ENCODE measurements at regions not wholly inside any gene's neighbourhood (a gene's known extent, or its start where the extent isn't known, plus 50 kb on each side); places are given as distances from the start of the nearest gene placed in this dataset.
"Not testable (repeated sequence)": the region's sequence is repeated elsewhere in the genome, so short reads cannot be mapped to it uniquely, and the experiment has no call there.

DNA sequence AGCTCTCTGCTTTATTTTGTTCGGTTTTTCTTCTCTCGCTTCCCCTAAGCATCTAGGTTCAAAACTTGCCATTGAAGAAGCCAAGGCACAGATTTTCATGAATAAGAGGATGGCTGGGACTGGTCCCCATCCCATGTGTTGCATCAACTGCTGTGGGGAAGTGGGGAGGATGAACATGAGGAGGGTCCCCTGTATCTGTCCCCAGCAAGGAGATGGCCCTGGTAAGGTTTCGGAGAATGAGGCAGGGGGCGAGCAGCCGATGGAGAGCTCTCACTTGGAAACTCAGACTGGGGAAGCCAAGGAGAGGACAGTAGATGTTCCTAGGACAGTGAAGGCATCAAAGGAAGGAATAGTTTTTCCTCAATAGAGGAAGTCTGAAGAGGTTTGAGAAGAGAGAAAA, 142.0 kb upstream of the ATP2B2 start:
- in situ Hi-C loops (cut with HindIII; ENCODE audit: low sequenced_read_pairs): no loop called here
- TF ChIP-seq CTCF (IDR thresholded peaks at IDR 0.05; ENCODE audit: low read depth, low read length): no peak
- DNase-seq (ENCODE audit: low read depth, low spot score): no peak
- H3K4me3 ChIP-seq (ENCODE audit: low read depth, low read length): no peak overlapping the region

GRCh38 chr3:10648181-10648580, 142.8 kb upstream of the ATP2B2 start:
- in situ Hi-C loops (cut with HindIII; ENCODE audit: low sequenced_read_pairs): no loop called here
- TF ChIP-seq CTCF (IDR thresholded peaks at IDR 0.05; ENCODE audit: low read depth, low read length): no peak
- no peak for DNase-seq (ENCODE audit: low read depth, low spot score)
- H3K4me3 ChIP-seq (ENCODE audit: low read depth, low read length): no peak overlapping the region

DNA sequence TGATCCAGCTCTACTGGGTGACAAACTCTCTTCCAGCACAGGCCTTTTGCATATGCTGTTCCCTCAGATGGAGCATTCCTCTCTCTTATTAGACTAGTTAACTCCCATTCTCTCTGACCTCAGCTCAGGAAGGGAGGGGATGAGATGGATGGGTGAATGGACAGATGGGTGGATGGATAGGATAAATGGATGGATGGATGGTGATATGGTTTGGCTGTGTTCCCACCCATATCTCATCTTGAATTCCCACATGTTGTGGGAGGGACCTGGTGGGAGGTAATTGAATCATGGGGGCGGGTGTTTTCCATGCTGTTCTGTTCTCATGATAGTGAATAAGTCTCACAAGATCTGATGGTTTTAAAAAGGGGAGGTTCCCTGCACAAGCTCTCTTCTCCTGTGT, 144.1 kb upstream of the ATP2B2 start:
- DNase-seq (ENCODE audit: low read depth, low spot score); H3K4me3 ChIP-seq (ENCODE audit: low read depth, low read length); in situ Hi-C loops (cut with HindIII; ENCODE audit: low sequenced_read_pairs): not testable (repeated sequence)

DNA sequence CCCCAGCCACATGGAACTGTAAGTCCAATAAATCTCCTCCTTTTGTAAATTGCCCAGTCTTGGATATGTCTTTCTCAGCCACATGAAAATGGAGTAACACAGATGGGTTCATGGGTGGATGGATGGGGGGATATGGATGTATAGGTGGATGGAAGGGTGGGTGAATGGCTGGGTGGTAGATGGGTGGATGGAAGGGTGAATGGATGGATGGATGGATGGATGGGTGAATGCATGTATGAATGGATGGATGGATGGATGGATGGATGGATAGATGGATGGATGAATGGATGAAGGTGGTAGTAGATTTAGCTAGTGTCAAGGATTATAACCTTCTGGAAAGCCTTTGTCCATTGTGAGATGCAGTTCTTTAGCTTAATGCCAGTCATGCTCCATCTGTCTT, 146.1 kb upstream of the ATP2B2 start:
- no peak overlapping the region for H3K4me3 ChIP-seq (ENCODE audit: low read depth, low read length)
- no peak for TF ChIP-seq CTCF (IDR thresholded peaks at IDR 0.05; ENCODE audit: low read depth, low read length)
- in situ Hi-C loops (cut with HindIII; ENCODE audit: low sequenced_read_pairs): no loop called here
- DNase-seq (ENCODE audit: low read depth, low spot score): no peak

DNA sequence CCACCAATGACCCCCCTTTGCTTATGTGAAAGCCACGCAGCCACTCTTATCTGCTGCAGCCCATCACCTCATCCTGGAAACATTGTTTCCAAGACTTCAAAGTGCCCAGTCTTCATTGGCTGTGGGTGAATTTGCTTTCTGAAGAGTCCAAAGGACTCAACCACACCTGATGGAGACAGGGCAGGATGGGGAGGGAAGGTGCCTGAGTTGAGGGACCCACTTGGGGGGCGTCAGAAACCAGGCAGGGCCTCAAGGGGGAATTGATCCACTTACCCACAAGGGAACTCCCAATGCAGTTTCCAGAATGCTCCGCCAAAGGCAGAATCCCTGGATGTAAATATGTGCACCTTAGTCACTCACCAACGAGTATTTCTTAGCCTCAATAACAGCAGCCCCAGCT, 147.9 kb upstream of the ATP2B2 start:
- no peak for TF ChIP-seq CTCF (IDR thresholded peaks at IDR 0.05; ENCODE audit: low read depth, low read length)
- H3K4me3 ChIP-seq (ENCODE audit: low read depth, low read length): no peak overlapping the region
- in situ Hi-C loops (cut with HindIII; ENCODE audit: low sequenced_read_pairs): no loop called here
- no peak for DNase-seq (ENCODE audit: low read depth, low spot score)

DNA sequence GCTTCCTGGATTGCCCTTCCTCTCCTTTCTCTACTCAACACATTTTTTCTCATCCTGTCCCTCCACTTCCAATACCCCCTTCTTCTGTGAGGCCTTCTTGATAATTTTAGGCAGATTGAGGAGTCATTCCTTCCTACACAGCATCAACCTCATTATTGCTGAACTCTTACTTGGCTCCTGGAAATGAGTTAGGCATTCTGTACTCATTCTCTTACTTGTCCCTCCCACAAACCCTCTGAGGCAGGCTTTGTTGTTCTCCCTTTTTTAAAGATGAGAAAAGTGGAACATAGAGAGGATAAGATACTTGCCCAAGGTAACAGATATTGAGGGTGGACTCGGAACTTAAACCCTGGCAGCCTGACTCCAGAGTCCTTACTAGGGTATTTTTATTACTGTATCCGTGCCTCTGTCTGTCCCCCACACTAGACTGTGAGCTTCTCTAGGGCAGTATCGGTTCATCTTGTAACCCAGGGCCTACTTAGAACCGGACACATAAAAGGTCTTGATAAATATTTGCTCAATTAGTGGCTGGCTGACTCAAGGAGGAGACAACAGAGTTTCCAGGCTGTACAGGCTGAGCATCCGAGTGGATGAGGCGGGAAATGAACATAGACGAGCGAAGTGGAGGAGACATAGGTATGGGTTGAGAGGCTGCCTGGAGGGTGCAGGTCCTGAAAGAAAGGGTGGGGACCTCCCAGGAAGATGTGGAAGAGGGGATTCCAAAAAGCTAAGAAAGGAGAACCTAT, 148.7 kb upstream of the ATP2B2 start:
- no peak for DNase-seq (ENCODE audit: low read depth, low spot score)
- TF ChIP-seq CTCF (IDR thresholded peaks at IDR 0.05; ENCODE audit: low read depth, low read length): no peak
- in situ Hi-C loops (cut with HindIII; ENCODE audit: low sequenced_read_pairs): no loop called here
- no peak overlapping the region for H3K4me3 ChIP-seq (ENCODE audit: low read depth, low read length)

DNA sequence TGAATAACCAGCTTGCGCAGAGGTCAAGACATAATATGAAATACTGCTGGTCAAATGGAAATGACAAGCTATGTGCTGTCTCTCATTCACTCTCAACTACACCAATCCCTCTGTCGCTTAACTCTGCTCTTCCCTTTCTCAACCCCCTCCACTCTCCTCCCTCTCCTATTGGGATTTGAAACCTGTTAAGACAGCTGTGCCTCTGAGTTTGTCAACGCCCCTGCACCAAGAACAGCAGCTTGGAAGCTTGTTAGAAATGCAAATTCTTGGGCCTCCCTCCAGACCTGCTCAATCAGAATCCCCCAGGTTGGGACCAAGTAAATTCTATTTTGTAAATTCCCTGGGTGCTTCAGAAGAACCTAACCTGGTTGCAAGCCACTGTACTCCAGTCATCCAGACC, 149.7 kb upstream of the ATP2B2 start:
- in situ Hi-C loops (cut with HindIII; ENCODE audit: low sequenced_read_pairs): no loop called here
- TF ChIP-seq CTCF (IDR thresholded peaks at IDR 0.05; ENCODE audit: low read depth, low read length): no peak
- no peak for DNase-seq (ENCODE audit: low read depth, low spot score)
- no peak overlapping the region for H3K4me3 ChIP-seq (ENCODE audit: low read depth, low read length)

GRCh38 chr3:10657339-10657738, 152.0 kb upstream of the ATP2B2 start:
- in situ Hi-C loops (cut with HindIII; ENCODE audit: low sequenced_read_pairs); H3K4me3 ChIP-seq (ENCODE audit: low read depth, low read length); DNase-seq (ENCODE audit: low read depth, low spot score): not testable (repeated sequence)
